Mucosa of rectum (tissue), 2 donors: ENCODE measurements at regions not wholly inside any gene's neighbourhood (a gene's known extent, or its start where the extent isn't known, plus 50 kb on each side); places are given as distances from the start of the nearest gene placed in this dataset.

Source experiments
- H3K27ac ChIP-seq, 2 donors: one replicate each; pipeline ENCODE4 v1.7.0; 2013; ENCODE audit warnings: inconsistent platforms in 2 of 2, low read depth in 2 of 2, low read length in 2 of 2
- H3K27me3 ChIP-seq, 2 donors: one replicate each; pipeline ENCODE4 v1.7.0; 2013; ENCODE audit warnings: low read length in 2 of 2; ENCODE audit not compliant: control insufficient read depth in 2 of 2, insufficient read depth in 2 of 2
- H3K36me3 ChIP-seq, 2 donors: one replicate each; pipeline ENCODE4 v1.7.0; 2013; ENCODE audit warnings: low read length in 2 of 2; ENCODE audit not compliant: control insufficient read depth in 2 of 2, insufficient read depth in 2 of 2
- H3K4me1 ChIP-seq, 2 donors: one replicate each; pipeline ENCODE4 v1.7.0; 2013; ENCODE audit warnings: low read length in 2 of 2, mild to moderate bottlenecking in 1 of 2; ENCODE audit not compliant: control insufficient read depth in 2 of 2, insufficient read depth in 2 of 2
- H3K4me3 ChIP-seq, 2 donors: one replicate each; pipeline ENCODE4 v1.7.0; 2013; ENCODE audit warnings: low read length in 2 of 2
- H3K9ac ChIP-seq, 2 donors: one replicate each; pipeline ENCODE4 v1.7.0; 2013; ENCODE audit warnings: low read length in 2 of 2, low read depth in 1 of 2, mild to moderate bottlenecking in 1 of 2
- H3K9me3 ChIP-seq, 2 donors: one replicate each; pipeline ENCODE4 v1.7.0; 2013; ENCODE audit warnings: low read length in 2 of 2; ENCODE audit not compliant: control insufficient read depth in 2 of 2
- donor health status: healthy.
- donor health status: Normal muscosa, but diverticular disease.

GRCh38 chr15:66876731-66877476 lies 174.9 kb downstream of the SMAD6 start:
- no peak overlapping the region for H3K27ac ChIP-seq
- H3K9me3 ChIP-seq = no peaks in the 10 kb centered on the region
- no peak overlapping the region for H3K9ac ChIP-seq
- no peak overlapping the region for H3K4me3 ChIP-seq
- no peaks in the 10 kb centered on the region for H3K27me3 ChIP-seq
- no peaks in the 10 kb centered on the region for H3K4me1 ChIP-seq
- H3K36me3 ChIP-seq = no peaks in the 10 kb centered on the region

- Histone ChIP-seq H3K9ac (no peak overlapping the region), H3K4me1 (no peaks in the 10 kb centered on the region), H3K9me3 (no peaks in the 10 kb centered on the region)
Measured at GRCh38 chr15:66877477-66878271, 175.6 kb downstream of the SMAD6 start.

GRCh38 chr15:66878761-66879160 lies 176.7 kb downstream of the SMAD6 start:
- Histone ChIP-seq H3K4me1 (no peaks in the 10 kb centered on the region), H3K27ac (no peak overlapping the region), H3K9me3 (no peaks in the 10 kb centered on the region), H3K9ac (no peak overlapping the region), H3K36me3 (no peaks in the 10 kb centered on the region), H3K4me3 (no peak overlapping the region), H3K27me3 (no peaks in the 10 kb centered on the region)

More at GRCh38 chr15:66877477-66878271, 175.6 kb downstream of the SMAD6 start:
- H3K27ac ChIP-seq = no peak overlapping the region
- H3K36me3 ChIP-seq = no peaks in the 10 kb centered on the region
- H3K4me3 ChIP-seq = no peak overlapping the region
- H3K27me3 ChIP-seq = no peaks in the 10 kb centered on the region

DNA sequence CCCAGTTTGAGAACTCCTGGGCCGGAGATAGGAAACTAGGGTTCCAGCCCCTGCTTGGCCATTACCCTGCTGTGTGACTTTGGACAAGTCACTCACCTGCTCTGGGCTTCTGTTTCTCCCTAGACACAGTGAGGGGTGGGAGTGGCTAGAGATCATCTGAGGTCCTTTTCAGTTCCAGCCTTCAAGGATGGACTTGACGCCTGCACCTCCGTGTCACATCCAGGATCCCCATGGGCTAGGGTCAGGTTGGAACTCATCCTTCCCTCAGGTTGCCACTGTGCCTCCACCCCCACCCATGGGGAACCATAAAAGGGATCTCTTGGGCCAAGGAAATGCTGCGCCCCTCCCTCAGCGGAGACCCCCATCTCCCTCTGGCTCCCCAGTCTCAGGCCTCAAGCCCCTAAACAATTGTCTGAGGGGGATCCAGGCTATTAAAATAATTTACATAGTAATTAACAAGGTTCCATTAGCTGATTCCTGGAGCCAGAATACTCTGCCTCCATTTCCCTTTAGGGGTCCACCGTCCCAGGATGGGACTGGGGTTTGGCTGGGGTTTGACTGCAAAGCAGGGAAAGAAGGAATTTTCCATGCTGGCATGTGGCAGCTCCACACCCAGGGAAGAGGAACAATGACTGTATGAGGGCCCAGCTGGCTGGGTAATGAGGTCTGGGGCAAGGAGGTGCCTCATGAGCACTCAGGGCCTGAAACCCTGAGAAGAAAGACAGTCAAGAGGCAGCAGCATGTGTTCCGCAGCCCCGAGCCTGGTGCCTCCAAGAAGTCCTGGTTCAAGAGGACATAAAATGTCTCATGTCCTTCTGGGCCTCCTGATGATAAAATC lies 177.7 kb downstream of the SMAD6 start:
- Histone ChIP-seq H3K9me3 (no peaks in the 10 kb centered on the region), H3K4me1 (no peaks in the 10 kb centered on the region), H3K27ac (no peak overlapping the region), H3K27me3 (no peaks in the 10 kb centered on the region), H3K36me3 (no peaks in the 10 kb centered on the region), H3K4me3 (no peak overlapping the region), H3K9ac (no peak overlapping the region)

- Histone ChIP-seq H3K27ac (no peak overlapping the region), H3K9me3 (no peaks in the 10 kb centered on the region), H3K36me3 (no peaks in the 10 kb centered on the region), H3K9ac (no peak overlapping the region), H3K4me3 (no peak overlapping the region), H3K27me3 (no peaks in the 10 kb centered on the region), H3K4me1 (no peaks in the 10 kb centered on the region)
Measured at GRCh38 chr15:66880380-66881155, 178.5 kb downstream of the SMAD6 start.

DNA sequence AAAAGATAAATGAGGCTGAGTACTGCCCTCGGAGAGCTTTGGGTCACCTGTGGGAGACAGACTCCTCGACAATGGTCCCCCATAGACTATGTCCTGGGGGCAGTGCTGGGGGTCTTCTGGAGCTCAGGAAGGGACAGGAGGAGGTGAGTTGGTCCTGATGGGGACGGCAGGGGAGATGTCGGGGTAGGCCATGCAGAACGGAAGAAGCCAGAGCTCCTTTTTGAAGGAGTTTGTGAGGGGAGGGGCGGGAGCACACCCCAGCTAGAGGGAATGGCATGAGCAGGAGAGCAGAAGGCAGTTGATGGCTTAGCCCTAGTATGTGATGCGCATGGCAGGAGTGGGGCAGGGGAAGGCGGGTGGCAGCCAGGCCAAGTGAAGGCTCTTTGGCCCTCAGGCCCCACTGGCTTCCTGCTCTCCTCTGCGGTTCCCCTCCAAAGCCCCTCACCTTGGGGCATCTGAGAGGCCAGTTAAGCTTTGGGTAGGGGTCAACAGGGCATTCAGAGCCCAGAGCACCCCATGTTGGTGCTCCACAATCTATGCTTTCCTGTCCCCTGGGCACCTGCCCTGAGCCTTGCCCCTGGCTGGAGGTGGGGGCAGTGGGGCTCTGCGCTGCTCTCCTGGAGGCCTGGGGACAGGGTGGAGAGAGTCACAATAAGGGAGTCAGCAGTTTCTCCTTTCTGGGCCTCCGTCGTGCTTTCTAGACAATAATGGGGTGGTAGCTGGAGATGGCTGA lies 179.3 kb downstream of the SMAD6 start:
- H3K9me3 ChIP-seq = no peaks in the 10 kb centered on the region
- H3K27ac ChIP-seq = no peak overlapping the region
- H3K9ac ChIP-seq = no peak overlapping the region
- no peaks in the 10 kb centered on the region for H3K27me3 ChIP-seq
- no peak overlapping the region for H3K4me3 ChIP-seq
- no peaks in the 10 kb centered on the region for H3K36me3 ChIP-seq
- no peaks in the 10 kb centered on the region for H3K4me1 ChIP-seq

DNA sequence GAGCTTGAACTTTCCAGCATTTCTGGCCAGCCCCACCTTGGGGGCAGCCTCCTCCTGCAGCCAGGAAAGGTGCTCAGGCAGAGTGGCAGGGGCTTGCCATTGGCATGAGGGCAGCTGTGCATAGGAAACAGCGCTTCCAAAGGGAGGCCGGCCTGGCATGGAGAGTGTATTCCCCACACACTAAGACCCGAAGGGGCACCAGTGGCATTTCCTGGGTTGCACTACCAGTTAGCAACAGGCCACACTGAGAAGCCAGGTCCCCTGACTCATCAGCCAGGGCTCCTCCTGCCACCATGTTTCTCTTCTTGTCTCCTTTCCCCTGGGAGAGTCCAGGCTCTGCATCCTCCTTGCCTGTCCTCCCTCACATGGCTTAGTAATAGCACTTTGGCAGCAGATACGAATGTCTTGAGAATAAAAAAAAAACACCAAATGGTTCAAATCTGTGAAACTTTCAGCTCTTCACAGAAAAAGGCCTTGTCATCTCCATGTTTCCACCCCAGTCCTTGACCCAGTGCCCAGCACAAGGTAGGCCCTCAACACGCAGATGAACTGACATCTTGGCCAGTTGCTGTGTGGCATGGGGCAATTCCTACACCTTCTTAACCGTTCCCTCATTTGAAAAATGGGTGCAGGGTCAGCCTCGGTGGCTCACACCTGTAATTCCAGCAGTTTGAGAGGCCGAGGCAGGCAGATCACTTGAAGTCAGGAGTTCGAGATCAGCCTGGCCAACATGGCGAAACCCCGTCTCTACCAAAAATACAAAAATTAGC lies 180.4 kb downstream of the SMAD6 start:
- Histone ChIP-seq H3K4me1 (no peaks in the 10 kb centered on the region), H3K9ac (no peak overlapping the region), H3K27ac (no peak overlapping the region), H3K27me3 (no peaks in the 10 kb centered on the region), H3K9me3 (no peaks in the 10 kb centered on the region), H3K4me3 (no peak overlapping the region), H3K36me3 (no peaks in the 10 kb centered on the region)

DNA sequence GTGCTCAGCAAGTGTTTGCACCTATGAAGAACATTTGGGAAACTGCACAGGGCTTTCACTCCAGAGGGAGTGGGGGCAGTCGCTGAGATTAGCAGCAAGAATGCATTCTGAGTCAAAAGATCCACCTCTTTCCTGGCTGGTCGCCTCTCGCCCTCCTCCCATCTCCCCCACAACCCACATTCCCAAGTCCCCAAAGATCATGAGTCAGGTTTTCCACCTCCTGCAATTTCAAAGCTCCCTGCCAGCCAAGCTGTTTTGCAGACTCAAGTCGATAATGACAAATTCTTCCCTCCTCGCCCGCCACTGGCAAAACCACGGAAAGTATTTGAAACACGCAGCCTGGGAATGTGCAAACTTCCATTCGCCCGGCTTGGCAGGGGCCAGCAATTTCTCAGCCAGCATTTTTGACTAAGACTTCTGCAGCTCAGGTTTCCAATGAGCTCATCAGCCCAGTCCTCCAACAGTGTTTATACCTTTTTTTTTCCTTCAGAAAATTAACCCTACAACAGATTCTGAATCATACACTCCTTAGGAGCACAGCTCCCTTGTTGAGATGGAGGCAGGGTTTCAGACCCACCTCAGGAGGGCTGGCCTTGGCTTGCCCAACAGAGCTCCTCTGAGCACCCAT lies 181.4 kb downstream of the SMAD6 start:
- Histone ChIP-seq H3K4me1 (no peaks in the 10 kb centered on the region), H3K4me3 (no peak overlapping the region), H3K9me3 (no peaks in the 10 kb centered on the region), H3K27me3 (no peaks in the 10 kb centered on the region), H3K9ac (no peak overlapping the region), H3K27ac (peak overlapping the region in 1 of 2 donors; percentile 27), H3K36me3 (no peaks in the 10 kb centered on the region)
